GM18868 (cell line): ENCODE measurements at regions not wholly inside any gene's neighbourhood (a gene's known extent, or its start where the extent isn't known, plus 50 kb on each side); places are given as distances from the start of the nearest gene placed in this dataset.

ENCODE experiments used
- ATAC-seq: cut with Tn5 transposase; IDR thresholded peaks from one replicate; pipeline ENCODE4 v1.9.1; 2021; ENCODE audit warnings: mild to moderate bottlenecking, moderate library complexity; ENCODE audit not compliant: unreplicated experiment

DNA sequence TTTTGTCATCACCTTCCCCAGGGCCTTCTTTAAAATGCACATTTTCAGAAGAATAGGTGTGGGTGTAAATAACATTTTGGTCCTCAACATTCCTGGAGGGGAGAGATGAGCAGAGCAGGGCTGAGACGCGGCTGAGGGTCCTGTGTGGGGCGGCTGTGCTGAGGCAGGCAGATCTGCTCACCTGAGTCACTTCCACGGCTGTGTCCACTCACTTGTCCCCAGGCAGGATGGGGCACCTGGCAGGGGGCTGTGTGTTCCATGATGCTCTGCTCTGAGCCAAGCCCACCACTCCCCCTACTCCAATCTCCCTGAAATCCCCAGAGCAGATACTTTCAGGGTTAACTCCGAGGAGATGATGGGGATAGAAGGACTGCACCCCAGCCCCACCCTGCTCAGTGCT lies 93.8 kb downstream of the GLRX3 start:
- ATAC-seq: no peak

DNA sequence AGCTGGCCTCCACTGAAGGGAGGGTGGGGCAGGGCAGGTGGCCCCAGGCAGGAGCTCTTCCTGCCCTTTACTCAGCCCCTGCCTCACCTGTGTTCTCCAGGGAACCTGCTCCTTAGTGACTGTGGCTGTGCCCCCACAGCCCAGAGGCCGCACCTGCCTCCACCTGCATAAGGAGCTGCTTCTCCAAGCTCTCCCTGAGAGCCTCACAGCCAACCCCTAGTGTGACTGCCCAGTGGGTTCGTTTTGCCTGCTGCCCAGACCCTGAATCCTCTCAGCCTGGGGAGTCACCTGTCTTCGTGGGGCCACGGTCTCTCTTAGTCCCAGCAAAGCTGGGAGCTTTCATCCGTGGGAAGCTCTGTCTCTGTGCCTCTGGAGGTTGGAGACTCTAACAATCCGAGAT lies 94.4 kb downstream of the GLRX3 start:
- no peak for ATAC-seq

DNA sequence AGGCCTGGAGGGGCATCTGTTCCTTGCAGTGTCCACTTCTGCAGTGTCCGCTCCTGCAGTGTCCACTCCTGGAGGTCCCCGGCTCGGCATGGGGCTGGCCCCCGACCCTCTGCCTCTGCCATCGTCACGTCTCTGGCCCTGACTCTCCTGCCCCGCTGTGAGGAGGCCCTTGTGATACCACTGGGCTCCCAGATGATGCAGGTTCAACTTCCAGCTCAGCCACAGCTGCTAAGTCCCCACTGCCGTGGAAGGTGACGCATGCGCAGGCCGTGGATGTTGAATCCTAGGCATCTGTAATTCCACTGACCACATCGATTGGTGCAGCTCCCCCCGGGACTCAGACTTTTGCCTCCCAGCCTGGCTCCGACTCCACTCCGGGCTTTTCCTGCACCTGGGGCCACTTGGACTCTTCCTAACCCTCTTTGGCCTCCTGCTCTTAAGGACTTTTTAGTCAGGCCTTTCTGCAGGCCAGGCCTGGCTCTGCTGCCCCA lies 95.1 kb downstream of the GLRX3 start:
- no peak for ATAC-seq

DNA sequence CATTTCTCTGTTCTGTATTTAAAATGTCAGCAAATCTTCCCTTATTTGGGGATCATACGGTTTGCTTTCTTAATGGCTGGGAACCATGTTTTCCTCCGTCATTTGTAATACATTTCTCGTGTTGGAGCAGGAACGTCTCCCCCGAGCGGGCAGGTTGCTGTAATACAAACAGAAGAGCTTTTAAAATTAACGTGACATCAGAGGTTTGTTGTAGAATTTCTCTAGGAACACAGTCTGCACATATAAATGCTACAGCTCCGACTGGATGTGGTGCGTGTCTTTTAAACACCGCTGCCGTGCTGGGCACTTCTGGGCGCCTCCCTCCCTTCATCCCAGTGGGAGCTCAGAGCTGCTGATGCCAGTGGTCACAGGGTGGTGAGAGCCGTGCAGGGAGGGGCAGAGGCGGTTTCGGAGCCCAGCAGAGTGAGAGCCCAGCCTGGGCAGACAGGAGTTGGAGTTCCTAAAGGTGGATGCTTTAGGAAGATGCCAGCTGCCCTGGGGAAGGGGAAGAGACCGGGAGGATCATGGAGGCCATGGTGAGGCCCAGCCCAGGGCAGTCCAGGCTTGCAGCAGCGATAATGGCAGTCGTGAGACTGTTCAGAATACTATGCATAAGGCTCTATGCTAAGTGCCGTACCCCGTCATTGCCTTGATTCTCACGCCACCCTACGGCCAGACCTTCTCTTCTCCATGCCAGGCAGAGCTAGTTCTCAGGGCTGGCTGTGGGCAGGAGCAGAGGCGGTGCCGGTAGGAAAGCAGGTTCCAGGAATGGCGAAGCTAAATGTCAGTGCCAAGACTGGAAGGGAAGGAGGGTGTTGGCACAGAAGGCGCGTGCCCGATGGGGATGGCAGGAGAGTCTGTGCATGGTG lies 96.2 kb downstream of the GLRX3 start:
- ATAC-seq: no peak

DNA sequence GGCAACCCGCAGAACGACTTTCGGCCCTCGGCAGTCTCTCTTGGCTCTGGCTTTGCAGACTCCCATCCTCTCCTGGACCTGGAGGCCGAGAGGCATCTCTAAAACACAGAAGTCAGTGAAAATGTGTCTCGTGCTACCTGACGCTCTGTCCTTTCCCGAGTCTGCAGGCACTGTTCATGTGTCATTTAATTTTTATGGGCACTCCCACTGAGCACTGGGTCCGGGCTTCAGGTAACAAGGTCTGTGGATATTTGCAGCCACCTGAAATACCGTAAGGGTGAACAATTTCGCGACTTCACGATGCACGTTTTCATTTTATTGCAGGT lies 96.8 kb downstream of the GLRX3 start:
- ATAC-seq: no peak

DNA sequence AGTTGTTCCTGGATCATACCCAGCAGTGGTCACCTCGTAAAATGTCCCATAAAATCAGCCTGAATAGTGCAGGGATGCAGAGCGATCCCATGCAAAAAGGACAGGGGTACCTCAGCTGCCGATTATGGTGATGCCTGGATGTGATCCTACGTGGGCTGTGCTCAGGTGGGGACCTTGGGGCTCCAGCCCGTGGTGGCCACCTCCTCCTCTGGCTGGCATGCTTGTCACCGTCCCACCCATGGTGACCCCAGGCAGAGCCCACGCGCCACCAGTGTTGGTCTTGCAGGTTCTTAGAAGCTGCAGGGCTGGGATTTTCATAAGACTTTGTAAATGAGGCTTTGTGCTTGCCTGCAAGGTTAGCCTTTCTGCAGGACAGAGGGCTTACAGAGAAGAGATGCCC lies 97.2 kb downstream of the GLRX3 start:
- ATAC-seq: no peak

DNA sequence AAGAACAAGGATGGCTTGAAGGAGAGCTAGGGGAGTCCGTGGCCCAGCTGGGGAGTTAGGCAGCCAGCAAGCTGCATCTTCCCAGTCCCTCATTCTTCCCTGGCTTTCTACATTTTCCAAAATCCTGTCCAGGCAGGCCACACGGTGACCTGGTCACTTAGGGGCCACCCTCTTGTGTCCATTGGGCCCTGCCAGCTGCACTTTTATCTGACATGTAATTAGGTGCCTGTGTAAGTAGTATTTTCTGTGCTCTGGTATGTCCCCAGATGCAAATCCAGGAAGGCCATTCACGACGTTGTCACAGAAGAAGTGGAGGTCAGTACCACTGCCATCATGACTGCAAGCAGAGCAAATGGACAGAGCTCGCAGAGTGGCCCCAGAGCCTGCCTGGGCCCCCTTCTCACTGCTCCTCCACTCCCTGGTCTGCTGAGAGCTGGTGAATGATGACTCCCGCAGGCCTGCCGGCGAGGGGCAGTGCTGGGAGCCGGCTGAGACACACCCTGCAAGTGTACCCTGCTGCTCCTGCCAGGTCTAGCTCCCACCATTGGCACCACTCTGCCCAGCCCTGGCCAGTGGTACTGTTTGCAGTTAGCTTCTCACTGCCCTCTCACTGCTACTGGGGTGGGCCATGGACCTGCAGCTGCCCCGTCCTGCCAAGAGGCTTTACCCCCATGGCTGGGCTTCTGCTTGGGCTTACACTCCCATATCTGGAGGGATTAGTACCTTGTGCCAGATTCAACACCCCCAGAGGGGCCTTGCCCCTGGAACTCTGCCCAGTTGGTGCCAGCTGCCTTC lies 98.2 kb downstream of the GLRX3 start:
- ATAC-seq: no peak

DNA sequence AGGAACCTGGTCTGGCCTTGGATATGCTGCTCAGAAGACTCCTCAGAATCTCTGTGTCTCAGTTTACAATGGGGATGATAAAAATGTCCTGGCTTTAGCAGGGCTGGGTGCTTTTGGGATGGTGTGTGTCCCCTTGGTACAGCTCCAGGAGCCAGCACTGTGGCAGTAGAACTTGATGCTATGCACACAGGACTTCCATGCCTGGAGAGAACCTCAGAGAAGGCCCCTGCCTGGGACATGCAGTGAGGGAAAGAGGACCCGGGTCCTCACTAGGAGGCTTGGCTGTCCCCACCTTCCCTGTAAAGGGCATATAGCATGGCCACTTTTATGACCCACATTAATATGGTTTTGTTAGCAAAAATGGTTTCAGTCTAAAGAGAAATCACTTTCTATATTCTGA lies 100.5 kb downstream of the GLRX3 start:
- no peak for ATAC-seq

DNA sequence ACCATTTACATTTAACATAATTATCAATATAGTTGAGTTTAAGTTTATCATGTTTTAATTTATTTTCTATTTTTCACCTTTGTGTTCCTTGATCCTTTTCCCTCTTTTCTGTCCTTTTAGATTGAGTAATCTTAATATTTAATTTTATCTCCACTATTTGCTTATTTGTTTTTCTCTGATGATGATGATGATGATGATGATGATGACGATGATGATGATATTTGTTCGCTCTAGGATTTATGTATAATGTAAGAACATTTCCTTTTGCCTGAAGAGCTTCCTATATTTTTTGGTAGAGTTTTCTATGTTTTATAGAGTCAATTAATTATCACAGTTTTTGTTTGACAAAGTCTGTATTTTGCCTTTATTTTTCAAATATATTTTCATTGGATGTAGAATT lies 104.2 kb downstream of the GLRX3 start:
- ATAC-seq: no peak

DNA sequence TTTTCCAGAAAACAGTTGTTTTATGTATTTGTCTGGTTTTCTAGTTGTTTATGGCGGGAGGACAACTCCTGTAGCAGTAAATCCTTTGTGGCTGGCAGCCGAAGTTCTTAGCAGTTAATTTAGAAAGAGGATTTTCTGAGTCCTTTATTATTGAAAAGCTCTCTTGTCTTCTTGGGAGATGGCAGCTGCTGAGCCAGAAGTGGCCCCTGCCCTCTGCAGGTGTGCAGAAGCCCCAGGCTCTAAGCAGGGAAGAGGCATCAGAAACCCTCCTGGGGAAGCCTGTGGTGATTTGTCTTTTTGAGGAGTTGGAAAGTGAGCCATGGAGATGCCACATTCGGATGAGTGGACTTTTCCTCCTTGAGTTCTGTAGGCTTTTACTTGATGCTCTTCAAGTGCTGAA lies 106.3 kb downstream of the GLRX3 start:
- no peak for ATAC-seq

DNA sequence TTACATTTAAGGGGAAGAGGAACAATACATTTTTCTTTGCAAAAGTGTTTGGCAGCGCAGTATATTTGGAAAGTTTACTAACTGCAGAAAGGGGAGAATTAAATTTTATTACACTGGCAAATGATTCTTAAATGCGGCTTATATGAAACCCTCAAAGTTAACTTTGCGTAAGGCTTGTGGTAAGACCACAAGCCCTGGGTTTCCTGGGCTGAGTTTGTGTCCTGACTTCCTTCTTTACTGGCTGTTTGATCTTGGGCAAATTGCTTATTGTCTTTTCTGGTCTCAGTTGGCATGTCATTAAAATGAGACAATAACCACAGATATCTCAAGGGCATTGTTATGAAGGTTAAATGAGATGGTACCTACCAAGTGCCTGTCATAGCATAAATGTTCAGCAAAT lies 106.8 kb downstream of the GLRX3 start:
- ATAC-seq: no peak

DNA sequence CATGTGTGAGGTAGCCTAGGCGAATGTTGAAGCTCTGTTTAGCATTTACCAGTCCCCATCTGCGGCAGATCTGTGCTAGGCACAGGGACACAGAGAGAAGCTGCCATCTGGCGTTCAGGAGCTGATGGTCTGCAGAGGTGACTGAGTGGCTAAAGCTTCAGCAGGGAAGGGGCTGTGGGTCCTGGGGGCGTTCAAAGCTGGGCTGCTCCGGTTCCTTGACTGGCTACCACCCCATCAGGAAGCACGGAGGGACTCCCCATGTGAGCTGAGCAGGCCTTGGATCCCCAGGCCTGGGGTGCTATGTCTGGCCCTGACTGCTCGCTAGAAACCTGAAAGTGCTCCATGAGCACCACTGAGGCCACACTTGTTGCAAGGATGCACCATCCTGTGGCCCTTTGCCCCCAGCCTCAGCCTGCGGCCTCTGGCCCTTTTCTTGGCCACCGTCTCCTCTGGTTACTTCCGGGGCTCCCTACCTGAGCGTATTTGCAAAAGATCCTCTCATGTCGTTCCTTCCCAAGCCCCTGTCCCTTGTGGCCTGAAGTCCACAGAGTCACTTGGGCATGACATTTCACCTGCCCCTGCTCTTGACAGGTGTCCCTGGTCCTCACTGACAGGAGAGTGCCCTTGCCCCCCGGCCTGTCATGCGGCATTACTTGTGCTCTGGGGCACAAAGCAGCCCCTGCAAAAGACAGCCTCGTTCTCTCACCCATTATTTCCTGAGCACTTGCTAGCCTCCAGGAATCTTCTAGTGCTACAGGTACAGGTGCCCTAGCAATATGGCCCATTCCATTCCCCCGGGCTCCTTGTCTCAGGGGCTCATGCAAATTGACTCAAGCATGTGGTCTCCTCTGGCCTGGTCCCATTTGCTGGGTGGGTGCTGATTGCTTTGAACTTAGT lies 108.1 kb downstream of the GLRX3 start:
- no peak for ATAC-seq

DNA sequence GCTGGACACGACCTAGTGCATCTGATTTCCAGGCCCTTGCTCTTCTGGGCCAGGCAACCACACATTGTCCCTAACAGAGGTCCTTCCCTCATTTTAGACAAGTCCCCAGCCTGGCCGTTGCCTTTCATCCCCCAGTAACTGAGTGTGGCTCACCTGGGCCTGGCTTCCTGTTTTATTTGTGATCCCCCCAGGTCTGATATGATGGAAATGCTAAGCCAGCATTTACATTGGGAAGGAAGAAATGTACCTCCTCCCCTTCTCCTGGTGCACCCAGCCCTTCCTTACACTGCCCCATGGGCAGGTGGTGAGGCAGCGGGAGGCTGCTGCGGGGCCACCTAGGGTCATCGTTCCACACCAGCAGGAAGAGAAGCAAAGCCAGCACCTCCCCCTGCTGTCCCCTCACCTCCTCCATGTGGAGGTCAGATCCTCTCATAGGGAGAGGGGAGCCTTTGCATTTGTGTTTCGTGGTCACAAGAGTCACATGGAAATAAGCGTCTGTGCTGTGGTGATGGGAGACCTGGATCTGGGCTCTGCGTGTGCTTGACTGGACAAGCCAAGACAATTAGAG lies 108.8 kb downstream of the GLRX3 start:
- ATAC-seq: no peak

DNA sequence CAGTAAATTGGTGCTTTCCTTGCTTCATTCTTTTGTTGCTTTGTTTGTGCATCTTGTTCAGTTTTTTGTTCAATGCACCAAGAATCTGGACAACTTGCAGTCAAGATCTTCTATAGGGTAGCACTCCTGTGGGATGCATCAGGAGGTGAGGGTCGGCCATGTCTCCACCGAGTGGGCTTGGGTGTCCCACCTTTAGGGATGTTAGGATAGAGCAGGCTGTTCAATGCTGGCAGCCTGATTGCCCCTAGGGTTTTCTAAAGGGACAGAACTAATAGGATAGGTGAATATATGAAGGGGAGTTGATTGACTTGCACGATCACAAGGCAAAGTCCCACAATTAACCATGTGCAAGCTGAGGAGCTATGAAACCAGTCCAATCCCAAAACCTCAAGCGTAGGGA lies 109.9 kb downstream of the GLRX3 start:
- no peak for ATAC-seq

DNA sequence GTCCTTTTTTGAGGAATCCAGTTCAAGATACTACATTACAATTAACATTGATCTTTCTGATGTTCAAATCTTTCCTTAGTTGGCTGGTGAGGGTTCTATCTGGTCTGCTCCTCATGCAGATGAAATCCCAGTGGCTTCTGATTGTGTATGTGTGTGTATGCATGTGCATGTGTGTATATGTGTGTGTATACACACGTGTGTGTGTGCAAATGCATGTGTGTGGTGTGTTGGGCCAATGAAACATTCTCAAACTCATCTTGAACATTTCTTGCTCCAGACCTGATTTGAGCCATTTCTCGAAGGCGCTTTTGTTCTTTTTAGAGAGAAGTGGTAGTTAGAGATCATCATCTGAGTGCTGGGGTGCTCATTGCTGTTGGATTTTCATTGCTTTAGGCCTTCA lies 113.9 kb downstream of the GLRX3 start:
- no peak for ATAC-seq

DNA sequence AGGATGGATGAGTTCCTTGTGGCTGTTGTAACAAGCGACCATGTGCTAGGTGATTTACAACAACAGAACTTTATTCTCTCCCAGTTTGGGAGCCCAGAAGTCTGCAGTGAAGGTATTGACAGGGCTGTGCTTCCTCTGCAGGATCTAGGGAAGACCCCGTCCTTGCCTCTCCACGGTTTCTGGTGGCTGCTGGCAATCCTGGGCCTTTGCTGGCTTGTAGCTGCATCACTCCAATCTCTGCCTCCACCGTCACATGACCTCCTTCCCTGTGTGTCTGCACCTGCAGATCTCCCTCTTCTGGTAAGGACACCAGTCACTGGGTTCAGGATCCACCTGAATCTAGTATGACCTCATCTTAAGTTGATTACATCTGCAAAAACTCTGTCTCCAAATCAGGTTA lies 115.6 kb downstream of the GLRX3 start:
- no peak for ATAC-seq

DNA sequence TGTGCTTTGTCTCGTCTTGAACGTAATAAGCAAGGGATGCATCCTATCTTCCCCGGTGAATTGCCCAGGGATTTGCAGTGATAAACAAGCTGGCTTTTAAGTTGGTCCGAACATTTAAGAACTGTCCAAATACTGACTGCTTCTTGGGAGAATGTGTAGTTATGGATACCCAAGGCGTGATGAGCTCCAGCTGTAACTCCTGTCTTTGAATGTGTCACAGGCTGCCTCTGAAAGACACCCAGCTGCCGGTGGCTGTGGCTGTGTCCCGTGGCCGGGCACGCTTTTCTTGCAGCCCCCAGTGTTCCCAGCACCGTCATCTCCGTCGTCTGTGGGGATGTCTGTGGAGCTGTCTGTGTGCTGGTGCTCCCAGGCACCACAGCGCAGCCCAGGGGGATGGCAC lies 118.1 kb downstream of the GLRX3 start:
- no peak for ATAC-seq

DNA sequence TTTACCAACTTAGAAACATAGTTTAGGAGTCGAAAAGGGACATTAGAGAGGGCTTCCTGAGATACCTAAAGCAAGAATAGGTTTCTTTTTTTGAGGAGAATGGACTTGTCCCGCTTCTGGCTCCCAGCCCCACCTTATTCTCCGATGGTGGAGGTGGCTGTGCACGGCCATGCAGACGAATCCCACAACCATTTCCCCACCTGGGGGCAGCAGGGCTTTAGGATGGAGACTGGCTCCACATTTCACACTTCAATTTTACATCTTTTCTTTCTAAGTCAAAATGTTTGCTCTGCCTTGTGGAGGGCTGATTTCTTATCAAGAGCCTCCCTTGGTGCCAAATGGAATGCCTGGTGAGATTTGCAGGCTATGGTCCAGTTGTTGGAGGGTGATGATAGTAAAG lies 118.5 kb downstream of the GLRX3 start:
- ATAC-seq: no peak

DNA sequence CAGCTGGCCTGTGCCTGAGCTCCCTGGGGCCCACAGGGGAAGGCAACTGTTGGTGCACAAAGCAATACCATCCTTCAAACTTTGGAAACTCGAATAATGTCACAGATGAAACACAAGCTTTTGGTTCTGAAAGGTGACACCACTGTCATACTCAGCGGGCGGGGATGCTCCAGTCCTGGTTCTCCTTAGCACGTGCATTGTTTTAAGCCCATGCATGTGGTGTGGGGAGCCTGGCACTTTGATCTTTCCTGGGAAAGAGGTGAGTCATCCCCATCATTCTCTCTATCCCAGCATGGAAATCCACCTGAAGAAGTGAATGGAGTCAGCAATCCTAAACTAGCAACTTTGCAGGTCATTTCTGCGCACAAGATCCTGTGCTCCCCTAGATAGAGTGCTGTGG lies 119.6 kb downstream of the GLRX3 start:
- no peak for ATAC-seq

DNA sequence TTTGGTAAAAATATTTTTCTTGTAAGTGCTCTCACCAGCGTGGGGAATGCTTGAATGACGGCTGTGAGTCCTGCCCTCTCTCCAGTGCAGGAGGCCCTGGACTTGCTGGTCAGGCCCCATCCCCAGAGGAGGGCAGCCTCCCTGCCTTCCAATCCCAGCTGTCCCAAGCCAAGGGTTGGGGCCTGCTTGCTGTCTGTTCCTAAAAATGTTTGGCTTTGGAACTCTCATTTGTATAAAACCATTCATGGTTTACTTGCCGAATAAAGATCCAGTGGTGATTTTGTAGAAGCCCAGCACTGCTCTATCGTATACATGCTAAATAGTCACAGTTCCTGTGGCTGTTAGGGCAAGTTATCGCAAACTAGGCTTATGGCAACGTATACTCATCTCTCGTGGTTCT lies 121.7 kb downstream of the GLRX3 start:
- ATAC-seq: no peak

DNA sequence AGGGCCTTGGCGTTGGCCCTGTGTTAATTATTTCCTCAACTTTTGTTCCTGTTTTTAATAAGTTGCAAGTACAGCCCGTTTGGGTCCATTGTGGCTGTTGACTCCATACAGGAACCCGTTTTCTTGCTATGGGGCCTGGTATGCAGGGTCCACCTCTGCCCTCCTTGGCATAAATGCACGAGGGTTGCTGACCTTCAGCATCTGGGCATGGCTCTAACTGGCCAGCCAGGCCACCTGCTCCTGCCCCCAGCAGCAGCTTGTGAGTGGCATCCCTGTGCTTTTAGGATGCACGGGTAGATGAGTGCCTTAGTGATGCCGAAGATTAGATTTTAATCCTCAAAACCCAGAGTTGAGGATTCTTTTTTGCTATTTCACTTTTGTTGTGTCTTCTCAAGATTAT lies 123.2 kb downstream of the GLRX3 start:
- ATAC-seq: no peak
